H9 (cell line): ENCODE measurements at regions not wholly inside any gene's neighbourhood (a gene's known extent, or its start where the extent isn't known, plus 50 kb on each side); places are given as distances from the start of the nearest gene placed in this dataset.

Experiments used
- DNase-seq: peaks from one replicate; pipeline ENCODE4 v3.0.0-alpha.2; 2017
- H2AFZ ChIP-seq: one replicate; pipeline ENCODE4 v1.6.1; 2013; ENCODE audit warnings: mild to moderate bottlenecking, low read length, control low read depth, moderate library complexity
- H2AK5ac ChIP-seq: 2 replicates; pipeline ENCODE4 v1.6.1; 2013; ENCODE audit warnings: low read length, control low read depth, mixed read lengths; ENCODE audit not compliant: insufficient read length
- H2BK120ac ChIP-seq: one replicate; pipeline ENCODE4 v1.6.1; 2013; ENCODE audit warnings: low read depth, mild to moderate bottlenecking, low read length, control low read depth, inconsistent platforms; ENCODE audit not compliant: poor library complexity, severe bottlenecking
- H2BK12ac ChIP-seq: 2 replicates; pipeline ENCODE4 v1.6.1; 2013; ENCODE audit warnings: low read length, control low read depth, mixed read lengths, low read depth; ENCODE audit not compliant: insufficient read length
- H2BK15ac ChIP-seq: 2 replicates; pipeline ENCODE4 v1.6.1; 2013; ENCODE audit warnings: low read depth, low read length, control low read depth
- H2BK20ac ChIP-seq: one replicate; pipeline ENCODE4 v1.6.1; 2013; ENCODE audit warnings: low read depth, mild to moderate bottlenecking, low read length, control low read depth, inconsistent platforms; ENCODE audit not compliant: poor library complexity, severe bottlenecking
- H2BK5ac ChIP-seq: 2 replicates; pipeline ENCODE4 v1.6.1; 2013; ENCODE audit warnings: low read length, control low read depth, mixed read lengths; ENCODE audit not compliant: insufficient read length
- H3K14ac ChIP-seq: 2 replicates; pipeline ENCODE4 v1.6.1; 2013; ENCODE audit warnings: low read length, control low read depth; ENCODE audit not compliant: insufficient read depth
- H3K18ac ChIP-seq: 2 replicates; pipeline ENCODE4 v1.6.1; 2013; ENCODE audit warnings: low read depth, mild to moderate bottlenecking, mixed read lengths, low read length, control low read depth; ENCODE audit not compliant: insufficient read length
- H3K23ac ChIP-seq: 2 replicates; pipeline ENCODE4 v1.6.1; 2013; ENCODE audit warnings: low read length, control low read depth, mixed read lengths, low read depth; ENCODE audit not compliant: insufficient read length
- H3K23me2 ChIP-seq: 2 replicates; pipeline ENCODE4 v1.6.1; 2013; ENCODE audit warnings: low read depth, mild to moderate bottlenecking, mixed read lengths, low read length, control low read depth; ENCODE audit not compliant: insufficient read length, poor library complexity, severe bottlenecking
- H3K27ac ChIP-seq: 2 replicates; pipeline ENCODE4 v1.5.1; 2013; ENCODE audit warnings: low read length, control low read depth, mixed read lengths, low read depth; ENCODE audit not compliant: insufficient read length
- H3K27me3 ChIP-seq: 2 replicates; pipeline ENCODE4 v1.6.1; 2013; ENCODE audit warnings: low read length, control low read depth, inconsistent platforms; ENCODE audit not compliant: insufficient read depth
- H3K4ac ChIP-seq: 2 replicates; pipeline ENCODE4 v1.6.1; 2013; ENCODE audit warnings: low read depth, mild to moderate bottlenecking, control low read depth, inconsistent platforms, low read length, moderate library complexity
- H3K4me1 ChIP-seq: 2 replicates; pipeline ENCODE4 v1.6.1; 2013; ENCODE audit warnings: low read length, control low read depth, inconsistent platforms; ENCODE audit not compliant: insufficient read depth
- H3K4me2 ChIP-seq: 2 replicates; pipeline ENCODE4 v1.6.1; 2013; ENCODE audit warnings: low read length, control low read depth, mixed read lengths; ENCODE audit not compliant: insufficient read length, insufficient read depth
- H3K56ac ChIP-seq: 2 replicates; pipeline ENCODE4 v1.6.1; 2013; ENCODE audit warnings: low read depth, mild to moderate bottlenecking, mixed read lengths, low read length, control low read depth; ENCODE audit not compliant: insufficient read length
- H3K79me1 ChIP-seq: 2 replicates; pipeline ENCODE4 v1.6.1; 2013; ENCODE audit warnings: low read depth, mild to moderate bottlenecking, moderate library complexity, low read length, control low read depth, inconsistent platforms; ENCODE audit not compliant: insufficient read depth, poor library complexity, severe bottlenecking
- H3K79me2 ChIP-seq: 2 replicates; pipeline ENCODE4 v1.6.1; 2013; ENCODE audit warnings: low read length, control low read depth, inconsistent platforms; ENCODE audit not compliant: insufficient read depth
- H3K9ac ChIP-seq: 2 replicates; pipeline ENCODE4 v1.6.1; 2013; ENCODE audit warnings: low read length, control low read depth, mixed read lengths; ENCODE audit not compliant: insufficient read length; ENCODE audit errors: extremely low read depth
- H3K9me3 ChIP-seq: one replicate; pipeline ENCODE4 v1.6.1; 2013; ENCODE audit warnings: low read depth, low read length, inconsistent platforms; ENCODE audit not compliant: control insufficient read depth
- H3T11ph ChIP-seq: one replicate; pipeline ENCODE4 v1.6.1; 2013; ENCODE audit warnings: mild to moderate bottlenecking, low read length, control low read depth, inconsistent platforms
- H4K20me1 ChIP-seq: one replicate; pipeline ENCODE4 v1.6.1; 2013; ENCODE audit not compliant: control insufficient read depth, insufficient read length, insufficient read depth
- H4K5ac ChIP-seq: 2 replicates; pipeline ENCODE4 v1.6.1; 2013; ENCODE audit warnings: low read depth, mild to moderate bottlenecking, mixed read lengths, low read length, control low read depth; ENCODE audit not compliant: insufficient read length
- H4K8ac ChIP-seq: replicated peaks from 2 replicates; pipeline ENCODE4 v1.6.1; 2013; ENCODE audit warnings: low read length, control low read depth, mixed read lengths, low read depth; ENCODE audit not compliant: insufficient read length
- H4K91ac ChIP-seq: 2 replicates; pipeline ENCODE4 v1.6.1; 2013; ENCODE audit warnings: low read depth, mild to moderate bottlenecking, moderate library complexity, mixed read lengths, low read length, control low read depth; ENCODE audit not compliant: insufficient read length
- H3K27ac Mint-ChIP-seq, 3 experiments: 2 replicates in 2 of 3; 3 replicates in 1 of 3; pipeline ENCODE4 v1.8.0; 2020 to 2021; ENCODE audit warnings: mixed read lengths in 3 of 3, mild to moderate bottlenecking in 1 of 3, moderate library complexity in 1 of 3
- H3K27me3 Mint-ChIP-seq: 2 replicates; pipeline ENCODE4 v1.8.0; 2021; ENCODE audit warnings: low read depth, mild to moderate bottlenecking, moderate library complexity, mixed read lengths
- H3K36me3 Mint-ChIP-seq, 3 experiments: 2 replicates in 2 of 3; 3 replicates in 1 of 3; pipeline ENCODE4 v1.8.0; 2020 to 2021; ENCODE audit warnings: low read depth in 3 of 3, mixed read lengths in 3 of 3; ENCODE audit not compliant: insufficient read depth in 1 of 3
- H3K4me1 Mint-ChIP-seq, 2 experiments: 2 replicates each; pipeline ENCODE4 v1.8.0; 2020; ENCODE audit warnings: mixed read lengths in 2 of 2
- H3K4me3 Mint-ChIP-seq, 2 experiments: 2 replicates in 1 of 2; 3 replicates in 1 of 2; pipeline ENCODE4 v1.8.0; 2020 to 2021; ENCODE audit warnings: mild to moderate bottlenecking in 2 of 2, mixed read lengths in 2 of 2, moderate library complexity in 1 of 2
- H3K9me3 Mint-ChIP-seq, 2 experiments: 2 replicates in 1 of 2; 3 replicates in 1 of 2; pipeline ENCODE4 v1.8.0; 2020; ENCODE audit warnings: mild to moderate bottlenecking in 2 of 2, mixed read lengths in 2 of 2, moderate library complexity in 1 of 2
- WGBS: extraction: QIAGEN DNeasy Blood & Tissue Kit; methylation state at CpG from one replicate; pipeline ENCODE4 v1.1.7; 2013; ENCODE audit warnings: missing lambda C conversion rate, low lambda C conversion rate, mixed read lengths; ENCODE audit not compliant: insufficient read length; ENCODE audit errors: extremely low coverage; 5-methylcytosine and 5-hydroxymethylcytosine counted together
- TF ChIP-seq, protein P1 (sequence below): fragments of 200-600 bp; sonication (generic); conservative IDR thresholded peaks from 3 replicates; pipeline ENCODE4 v1.8.0; 2021; ENCODE audit warnings: antibody characterized with exemption, mild to moderate bottlenecking

- no peak overlapping the region for H2AK5ac ChIP-seq
- no peaks in the 10 kb centered on the region for H3K27me3 Mint-ChIP-seq
- H3K36me3 Mint-ChIP-seq, result no peaks in the 10 kb centered on the region; a peak in 1 of 7 replicates
- H3K27ac ChIP-seq, result no peak overlapping the region
- no peaks in the 10 kb centered on the region for H4K20me1 ChIP-seq
- no peak overlapping the region for H3K9ac ChIP-seq
- H3K4me1 Mint-ChIP-seq, result peaks cover 17 to 18% of the 10 kb centered on the region in 2 experiments
- H3K14ac ChIP-seq, result no peak overlapping the region
- DNase-seq, result peak; percentile 30
- H3K4me3 Mint-ChIP-seq, result no peak overlapping the region
- no peaks in the 10 kb centered on the region for H3K79me1 ChIP-seq
- H2BK12ac ChIP-seq, result no peak overlapping the region
- H3K9me3 ChIP-seq, result no peaks in the 10 kb centered on the region
- peaks cover 0 to 2% of the 10 kb centered on the region in 2 experiments; a peak in 1 of 5 replicates for H3K9me3 Mint-ChIP-seq
- no peak overlapping the region for H2BK20ac ChIP-seq
- H3K23ac ChIP-seq, result no peak overlapping the region
- peak overlapping the region in 2 of 3 experiments; percentile 10 to 33; a peak in 5 of 7 replicates for H3K27ac Mint-ChIP-seq
- no peaks in the 10 kb centered on the region for H3K27me3 ChIP-seq
- no peaks in the 10 kb centered on the region for H3K23me2 ChIP-seq
- no peak overlapping the region for H2BK5ac ChIP-seq
- H4K91ac ChIP-seq, result no peak overlapping the region
- no CpG with 5 or more reads among the region's 2 CpGs for WGBS
- no peak overlapping the region for H3T11ph ChIP-seq
- no peaks in the 10 kb centered on the region for H3K4me1 ChIP-seq
- H3K56ac ChIP-seq, result no peak overlapping the region
- H4K5ac ChIP-seq, result no peak overlapping the region
- no peak overlapping the region for H2BK15ac ChIP-seq
- H2AFZ ChIP-seq, result no peak overlapping the region
- no peak overlapping the region for H3K18ac ChIP-seq
- H3K4me2 ChIP-seq, result no peak overlapping the region
- H2BK120ac ChIP-seq, result no peak overlapping the region
- H4K8ac ChIP-seq, result no peak overlapping the region
- TF ChIP-seq, protein P1, sequence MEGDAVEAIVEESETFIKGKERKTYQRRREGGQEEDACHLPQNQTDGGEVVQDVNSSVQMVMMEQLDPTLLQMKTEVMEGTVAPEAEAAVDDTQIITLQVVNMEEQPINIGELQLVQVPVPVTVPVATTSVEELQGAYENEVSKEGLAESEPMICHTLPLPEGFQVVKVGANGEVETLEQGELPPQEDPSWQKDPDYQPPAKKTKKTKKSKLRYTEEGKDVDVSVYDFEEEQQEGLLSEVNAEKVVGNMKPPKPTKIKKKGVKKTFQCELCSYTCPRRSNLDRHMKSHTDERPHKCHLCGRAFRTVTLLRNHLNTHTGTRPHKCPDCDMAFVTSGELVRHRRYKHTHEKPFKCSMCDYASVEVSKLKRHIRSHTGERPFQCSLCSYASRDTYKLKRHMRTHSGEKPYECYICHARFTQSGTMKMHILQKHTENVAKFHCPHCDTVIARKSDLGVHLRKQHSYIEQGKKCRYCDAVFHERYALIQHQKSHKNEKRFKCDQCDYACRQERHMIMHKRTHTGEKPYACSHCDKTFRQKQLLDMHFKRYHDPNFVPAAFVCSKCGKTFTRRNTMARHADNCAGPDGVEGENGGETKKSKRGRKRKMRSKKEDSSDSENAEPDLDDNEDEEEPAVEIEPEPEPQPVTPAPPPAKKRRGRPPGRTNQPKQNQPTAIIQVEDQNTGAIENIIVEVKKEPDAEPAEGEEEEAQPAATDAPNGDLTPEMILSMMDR, result no peak
- H3K79me2 ChIP-seq, result no peaks in the 10 kb centered on the region
- no peak overlapping the region for H3K4ac ChIP-seq
These were observed 1062.3 kb upstream of the CRIM1 start for GRCh38 chr2:35293261-35293660.
